ENCODE measurements at regions not wholly inside any gene's neighbourhood (a gene's known extent, or its start where the extent isn't known, plus 50 kb on each side); places are given as distances from the start of the nearest gene placed in this dataset.

DNA sequence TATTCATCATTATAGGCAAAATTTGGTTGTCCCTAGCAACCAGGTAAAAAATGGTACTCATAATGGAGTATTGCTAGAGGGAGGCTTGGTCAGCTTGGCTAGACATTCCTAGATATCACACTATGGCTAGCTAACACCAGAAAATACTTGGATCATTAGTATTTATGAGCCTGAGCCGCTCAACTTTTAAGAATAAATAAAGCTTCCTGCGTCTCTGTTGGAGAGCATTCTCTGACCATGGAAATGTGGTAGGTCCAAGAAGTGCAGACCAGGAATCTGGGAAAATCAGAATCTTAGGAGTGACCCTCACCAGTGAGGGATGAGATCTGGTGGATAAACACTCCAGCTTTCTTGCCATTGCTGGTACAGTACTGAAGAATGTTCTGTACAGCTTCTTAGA lies 157.6 kb upstream of the AGR3 start:
- TF ChIP-seq CTCF (optimal IDR thresholded peaks at IDR 0.05 in 1 of 3, IDR thresholded peaks at IDR 0.05 in 1 of 3, conservative IDR thresholded peaks at IDR 0.05 in 1 of 3; ENCODE audit: extremely low read depth in 1 of 3, insufficient read depth in 2 of 3, low read length in 3 of 3) (no peak), EZH2 (IDR thresholded peaks at IDR 0.05; ENCODE audit: low read length) (no peak)

Measured in keratinocyte (primary cell).